NB4 (cell line): ENCODE measurements at regions not wholly inside any gene's neighbourhood (a gene's known extent, or its start where the extent isn't known, plus 50 kb on each side); places are given as distances from the start of the nearest gene placed in this dataset.

Experiments used
- DNase-seq: peaks from one replicate; pipeline ENCODE4 v3.0.0; 2010; ENCODE audit warnings: low read depth
- H3K4me3 ChIP-seq: one replicate; pipeline ENCODE4 v1.5.1; 2011; ENCODE audit warnings: mild to moderate bottlenecking, low read depth, low read length, moderate library complexity
- CTCF ChIP-seq: IDR thresholded peaks from one replicate; pipeline ENCODE4 v1.5.1; 2012; ENCODE audit warnings: low read depth, low read length
- MAX ChIP-seq: IDR thresholded peaks from 2 replicates; pipeline ENCODE4 v1.6.1; 2011; ENCODE audit warnings: low read depth, low read length
- MYC ChIP-seq: IDR thresholded peaks from 2 replicates; pipeline ENCODE4 v1.6.1; 2011; ENCODE audit warnings: low read depth, low read length
- POLR2A ChIP-seq: IDR thresholded peaks from 2 replicates; pipeline ENCODE4 v1.6.1; 2011; ENCODE audit warnings: mild to moderate bottlenecking; ENCODE audit not compliant: insufficient read length; ENCODE audit errors: extremely low read depth

- no peak for DNase-seq
- H3K4me3 ChIP-seq, result no peak overlapping the region
- TF ChIP-seq POLR2A (no peak), MAX (no peak), CTCF (no peak), MYC (no peak)
Observed at GRCh38 chr11:20249796-20250195, 89.5 kb upstream of the DBX1 start.

GRCh38 chr11:20249378-20249777 lies 89.1 kb upstream of the DBX1 start:
- TF ChIP-seq MAX, result no peak
- TF ChIP-seq MYC, result no peak
- no peak for DNase-seq
- H3K4me3 ChIP-seq, result no peak overlapping the region

GRCh38 chr11:20248871-20249270 lies 88.6 kb upstream of the DBX1 start:
- TF ChIP-seq MYC (no peak), POLR2A (no peak), MAX (no peak), CTCF (no peak)
- no peak overlapping the region for H3K4me3 ChIP-seq
- no peak for DNase-seq

GRCh38 chr11:20248121-20248772 lies 88.0 kb upstream of the DBX1 start:
- no peak for DNase-seq
- H3K4me3 ChIP-seq, result no peak overlapping the region
- TF ChIP-seq MAX, result no peak
- no peak for TF ChIP-seq CTCF
- TF ChIP-seq POLR2A, result no peak
- no peak for TF ChIP-seq MYC

GRCh38 chr11:20247591-20248007 lies 87.3 kb upstream of the DBX1 start:
- H3K4me3 ChIP-seq, result no peak overlapping the region
- TF ChIP-seq CTCF (no peak), MAX (no peak), MYC (no peak), POLR2A (no peak)
- DNase-seq, result no peak

GRCh38 chr11:20243974-20244373 lies 83.7 kb upstream of the DBX1 start:
- TF ChIP-seq MYC, result no peak
- TF ChIP-seq CTCF, result peak; percentile 7
- no peak overlapping the region for H3K4me3 ChIP-seq
- DNase-seq, result no peak
